IPS DF 19.7 (cell line): ENCODE measurements at regions not wholly inside any gene's neighbourhood (a gene's known extent, or its start where the extent isn't known, plus 50 kb on each side); places are given as distances from the start of the nearest gene placed in this dataset.
"Not testable (repeated sequence)": the region's sequence is repeated elsewhere in the genome, so short reads cannot be mapped to it uniquely, and the experiment has no call there.

Source experiments
- DNase-seq: peaks from one replicate; pipeline ENCODE4 v3.0.0-alpha.2; 2013; ENCODE audit warnings: low read depth, low spot score

DNA sequence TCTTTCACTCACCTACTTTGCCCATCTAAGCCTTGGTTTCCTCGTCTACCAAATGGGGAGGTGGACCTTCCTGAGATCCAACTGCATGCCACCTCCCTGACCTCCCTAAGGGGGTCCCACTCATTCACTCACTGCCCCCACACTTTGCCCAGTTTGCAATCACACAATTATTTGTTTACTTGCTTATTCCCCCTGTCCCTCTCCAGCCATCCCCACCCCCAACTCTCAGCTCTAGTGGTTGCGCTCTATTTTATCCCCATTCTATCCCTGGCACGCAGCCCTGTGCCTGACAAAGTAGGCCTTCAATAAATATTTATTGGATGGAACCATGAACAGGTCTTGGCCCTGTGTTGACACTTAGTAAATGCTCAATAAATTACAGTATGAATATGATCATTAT lies 130.8 kb upstream of the LARP1 start:
- no peak for DNase-seq

DNA sequence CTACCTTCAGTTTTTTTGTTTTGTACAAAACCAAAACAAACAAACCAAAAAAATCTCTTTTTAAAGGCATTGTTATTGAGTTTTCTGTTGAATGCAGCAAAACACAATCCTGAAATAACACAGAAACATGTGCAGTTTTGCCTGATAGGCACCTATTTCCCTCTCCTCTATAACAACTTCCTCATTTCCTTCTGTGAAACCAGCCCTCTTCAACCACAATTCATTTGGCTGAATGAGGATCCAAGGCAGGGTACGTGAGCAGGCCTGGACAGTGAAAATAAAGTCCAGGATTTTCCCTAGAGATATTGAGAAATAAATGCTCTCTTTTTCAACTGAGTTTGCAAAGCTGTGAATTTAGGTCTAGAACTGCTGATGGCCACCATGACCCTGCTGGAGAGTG lies 134.8 kb upstream of the LARP1 start:
- DNase-seq = no peak

DNA sequence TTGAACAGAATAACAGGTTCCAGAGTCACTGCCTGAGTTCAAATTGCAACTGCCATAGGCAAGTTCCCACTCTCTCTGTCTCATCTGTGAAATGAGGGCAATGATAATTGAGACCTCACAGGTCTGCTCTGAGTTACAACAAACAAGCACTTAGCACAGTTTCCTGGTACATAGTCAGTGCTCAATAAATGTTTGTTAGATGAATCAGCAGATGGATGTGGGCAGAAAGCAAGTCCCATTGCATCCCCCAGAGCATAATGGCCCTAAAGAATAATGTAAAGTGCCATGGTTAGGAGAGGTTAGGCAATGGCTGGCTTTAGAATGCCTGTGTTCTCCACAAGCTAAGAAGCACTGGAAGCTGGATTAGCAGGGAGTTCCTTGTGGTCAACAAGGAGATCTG lies 136.5 kb upstream of the LARP1 start:
- no peak for DNase-seq

DNA sequence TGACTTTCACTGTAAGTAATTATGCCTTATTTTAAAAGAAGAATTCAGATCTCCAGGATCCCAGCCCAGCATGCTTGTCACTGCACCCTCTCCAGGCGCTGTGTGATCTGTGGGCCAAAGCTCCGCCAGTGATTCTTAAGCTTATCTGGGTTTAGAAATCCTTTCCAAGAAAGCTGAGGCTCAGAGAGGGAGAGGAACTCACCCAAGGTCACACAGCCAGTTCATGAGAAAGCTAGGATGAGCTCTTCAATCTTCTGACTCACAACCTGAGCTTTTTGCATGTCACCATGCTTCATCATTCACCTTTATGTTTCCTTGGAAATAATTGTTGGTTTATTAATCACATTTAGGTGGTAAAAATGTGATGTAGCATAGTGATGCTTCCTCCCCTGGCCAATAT lies 136.6 kb upstream of the HAND1 start:
- DNase-seq = no peak

DNA sequence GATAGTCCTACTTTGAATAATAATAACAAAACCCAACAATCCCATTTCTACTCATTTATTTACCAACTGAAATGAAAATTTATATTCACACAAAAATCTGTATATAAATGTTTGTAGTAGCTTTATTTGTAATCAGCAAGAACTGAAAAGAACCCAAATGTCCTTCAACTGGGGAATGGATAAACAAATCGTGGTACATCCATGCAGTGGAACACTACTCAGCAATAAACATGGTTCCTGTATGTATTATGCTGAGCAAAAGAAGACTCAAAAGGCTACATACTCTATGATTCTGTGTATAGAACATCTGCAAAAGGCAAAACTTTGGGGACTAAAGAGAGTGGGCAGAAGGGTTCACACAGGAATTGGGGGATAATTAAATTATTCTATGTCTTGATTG lies 136.1 kb upstream of the HAND1 start:
- DNase-seq = no peak

DNA sequence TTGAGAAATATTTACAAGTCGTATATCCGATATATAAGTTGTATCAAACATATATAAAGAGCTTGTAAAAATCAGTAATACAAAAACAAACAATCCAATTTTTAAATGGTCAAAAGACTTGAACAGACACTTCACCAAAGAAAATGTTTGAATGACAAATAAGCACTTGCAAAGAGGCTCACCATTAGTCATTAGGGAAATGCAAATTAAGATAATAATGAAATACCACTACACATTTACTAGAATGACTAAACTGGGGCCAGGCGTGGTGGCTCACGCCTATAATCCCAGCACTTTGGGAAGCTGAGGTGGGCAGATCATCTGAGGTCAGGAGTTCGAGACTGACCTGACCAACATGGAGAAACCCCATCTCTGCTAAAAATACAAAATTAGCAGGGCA lies 134.6 kb upstream of the HAND1 start:
- DNase-seq = no peak

DNA sequence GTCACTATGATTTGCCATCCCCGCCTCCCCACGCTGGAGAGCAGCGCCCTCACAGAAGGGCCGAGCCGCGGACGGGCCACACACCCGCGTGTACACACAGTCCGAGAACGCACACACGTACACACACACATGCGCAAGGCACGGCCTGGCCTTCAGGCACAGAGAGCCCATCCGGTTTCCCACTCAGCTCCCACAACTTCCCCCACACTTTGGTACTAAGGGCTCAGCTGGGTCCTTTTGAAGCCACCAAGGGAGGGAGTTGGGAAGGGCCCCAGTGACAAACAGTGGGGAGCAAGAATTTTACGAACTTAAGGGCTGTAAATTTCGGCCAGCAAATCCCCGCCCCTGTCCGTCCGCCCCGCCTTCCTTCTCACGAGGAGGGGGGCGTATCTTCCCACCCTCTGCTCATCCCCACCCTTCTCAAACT lies 133.3 kb upstream of the HAND1 start:
- DNase-seq = no peak

DNA sequence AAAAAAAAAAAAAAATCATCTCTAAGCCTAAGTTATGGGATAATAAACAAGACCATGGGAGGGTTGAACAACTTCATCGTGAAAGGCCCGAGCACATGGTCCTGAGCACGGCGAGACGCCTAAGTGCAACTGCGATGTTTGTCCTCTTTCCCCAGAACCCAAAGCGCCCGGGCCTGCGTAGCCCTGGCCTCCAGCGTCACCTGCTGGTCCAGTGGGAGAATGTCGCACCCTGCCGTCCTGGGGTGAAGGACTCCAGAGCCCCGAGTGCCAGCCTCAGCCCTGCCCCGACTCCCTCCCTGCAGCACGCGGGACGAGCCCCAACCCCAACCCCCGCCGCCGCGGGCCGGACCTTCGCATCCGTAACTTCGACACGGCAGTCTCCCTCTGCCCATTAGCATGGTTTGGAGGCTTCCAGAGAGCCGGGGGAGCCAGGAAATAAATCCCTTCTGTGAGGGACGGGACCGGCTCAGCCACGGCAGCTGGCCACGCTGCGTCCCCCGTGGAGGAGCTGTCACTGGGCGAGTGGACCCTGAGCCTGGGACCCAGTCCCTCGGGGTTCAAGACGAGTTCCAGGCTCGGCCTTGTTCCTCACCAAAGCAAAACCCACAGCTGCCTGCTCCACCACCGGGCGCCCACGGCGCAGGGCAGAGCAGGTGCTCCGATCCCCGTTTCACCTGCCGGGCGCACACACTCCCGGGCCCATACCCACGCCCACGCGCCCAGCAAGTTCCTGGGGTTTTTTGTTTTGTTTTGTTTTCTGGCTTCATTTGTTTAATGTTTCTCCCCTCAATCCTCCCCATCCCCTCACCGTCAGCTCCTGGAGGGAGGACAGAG lies 132.5 kb upstream of the HAND1 start:
- peak; percentile 54 for DNase-seq

DNA sequence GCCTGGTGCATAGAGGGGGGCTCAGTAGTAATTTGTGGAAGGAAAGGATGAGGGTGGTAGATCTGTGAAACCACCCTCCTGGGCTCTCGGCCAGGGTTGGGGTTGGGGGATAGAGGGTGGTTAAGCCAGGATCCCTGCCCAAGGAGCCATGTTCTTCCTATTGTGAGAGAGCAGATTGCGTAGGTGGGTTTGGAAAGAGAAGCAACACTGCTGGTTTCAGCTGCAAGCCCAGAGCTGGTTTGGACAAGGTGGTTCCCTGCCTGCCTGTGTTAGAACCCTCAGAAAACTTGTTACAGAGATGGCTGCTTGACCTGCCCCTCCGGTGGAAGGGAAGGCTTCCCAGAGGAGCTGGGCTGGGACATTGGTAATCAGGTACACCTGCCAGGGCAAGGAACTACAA lies 131.2 kb upstream of the HAND1 start:
- no peak for DNase-seq

DNA sequence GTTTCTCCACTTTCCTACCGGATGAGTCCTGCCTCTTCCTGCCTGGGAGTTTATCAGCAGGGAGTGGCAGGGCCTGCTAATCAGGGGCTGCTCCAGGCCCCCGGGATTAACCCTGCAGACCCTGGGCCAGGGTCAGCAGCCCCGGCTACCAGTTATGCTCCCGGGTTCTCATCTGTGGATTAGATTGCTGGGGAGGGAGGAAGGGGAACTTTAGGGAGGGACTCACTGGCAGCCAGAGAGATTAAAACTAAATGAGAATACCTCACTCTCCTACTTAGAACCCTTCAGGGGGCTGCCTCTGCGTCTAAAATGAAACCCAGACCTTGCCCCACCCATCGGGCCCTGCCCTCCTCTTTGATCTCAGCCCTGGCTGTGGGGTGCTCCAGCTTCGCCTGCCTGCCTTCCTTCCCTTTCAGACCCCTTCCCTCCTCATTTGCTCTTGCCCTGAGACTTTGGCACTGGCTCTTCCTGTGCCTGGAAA lies 130.5 kb upstream of the HAND1 start:
- DNase-seq = no peak

DNA sequence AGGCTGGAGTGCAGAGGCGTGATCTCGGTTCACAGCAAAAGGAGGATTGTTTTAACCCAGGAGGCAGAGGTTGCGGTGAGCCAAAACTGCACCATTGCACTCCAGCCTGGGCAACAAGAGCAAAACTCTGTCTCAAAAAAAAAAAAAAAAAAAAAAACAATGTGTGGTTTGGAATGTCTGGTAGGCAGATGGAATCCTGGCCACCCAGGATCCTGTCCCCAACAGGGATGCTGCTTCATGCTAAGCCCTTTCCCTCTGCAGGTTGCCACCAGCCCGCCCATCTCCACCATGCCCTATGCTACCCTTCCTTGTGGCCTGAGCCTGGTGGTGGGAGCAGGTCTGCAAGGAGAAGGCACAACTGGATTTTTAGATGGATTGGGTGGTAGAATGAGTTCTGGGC lies 129.7 kb upstream of the HAND1 start:
- no peak for DNase-seq

DNA sequence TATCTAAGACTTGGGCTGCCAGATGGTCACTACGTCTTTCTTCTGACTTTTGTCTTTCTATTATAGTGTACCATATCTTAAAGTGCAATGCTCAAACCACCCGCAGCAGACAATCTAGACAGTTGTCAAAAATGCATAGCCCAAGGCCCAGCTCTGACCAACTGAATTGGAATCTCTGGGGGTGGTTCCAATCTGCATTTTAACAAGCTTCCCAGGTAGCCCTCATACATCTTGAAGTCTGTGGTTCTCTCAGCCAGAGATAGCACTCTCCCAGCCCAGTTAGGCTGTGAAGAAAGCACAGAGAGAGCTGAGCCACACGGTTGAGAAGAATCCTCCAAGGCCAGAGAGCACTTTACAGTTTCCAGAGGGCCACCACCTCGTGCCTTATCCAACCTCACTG lies 128.2 kb upstream of the HAND1 start:
- DNase-seq = no peak

DNA sequence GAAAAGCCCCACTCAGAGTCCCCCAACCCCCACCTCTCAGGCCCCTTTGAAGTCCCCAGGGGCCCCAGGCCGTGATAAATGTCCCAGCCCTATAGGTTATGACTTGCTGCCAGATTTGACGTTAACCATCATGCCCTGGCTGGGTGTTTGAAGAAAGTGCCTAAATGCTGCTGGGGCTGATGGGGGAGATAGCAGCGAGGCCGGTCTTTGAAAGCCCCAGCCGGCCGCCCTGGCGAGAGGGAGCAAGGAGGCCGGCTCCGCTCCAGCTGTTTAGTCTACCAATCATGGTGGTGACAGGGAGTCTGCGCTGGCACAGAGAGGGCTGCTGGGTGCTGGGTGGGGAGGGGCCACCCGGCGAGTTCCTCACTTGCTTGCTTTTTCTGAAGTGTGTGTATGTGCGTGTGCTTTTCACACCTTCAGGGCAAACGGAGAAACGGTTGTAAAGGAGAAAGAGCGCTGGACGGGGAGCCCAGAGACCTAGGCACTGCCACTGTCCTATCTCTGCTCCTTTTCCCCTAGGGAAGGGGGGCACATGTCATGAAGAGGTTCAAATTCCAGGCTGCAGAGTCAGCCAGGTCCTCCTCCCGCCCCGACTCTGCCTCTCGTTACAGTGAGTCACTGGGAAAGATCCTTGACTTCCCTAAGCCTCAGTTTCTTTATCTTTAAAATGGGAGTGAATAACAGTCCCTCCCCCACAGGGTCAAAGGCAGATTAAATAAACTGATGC lies 126.1 kb upstream of the HAND1 start:
- DNase-seq = no peak

DNA sequence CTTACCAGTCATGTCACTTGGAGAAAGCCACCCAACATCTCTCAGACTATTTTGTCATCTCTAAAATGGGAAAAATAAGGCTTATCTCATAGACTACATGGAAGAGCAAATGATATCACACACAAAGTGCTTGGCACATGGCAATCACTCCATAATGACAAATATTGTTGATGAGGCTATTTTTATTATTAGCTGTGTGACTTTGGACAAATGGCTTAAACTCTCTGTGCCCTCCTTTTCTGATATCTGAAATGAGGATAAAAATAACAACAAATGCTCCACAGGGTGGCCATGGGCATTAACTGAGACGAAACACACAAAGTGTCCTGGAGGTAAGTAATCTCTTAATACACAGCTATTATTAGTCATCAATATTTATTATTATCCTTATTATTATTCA lies 125.5 kb upstream of the HAND1 start:
- DNase-seq = no peak

DNA sequence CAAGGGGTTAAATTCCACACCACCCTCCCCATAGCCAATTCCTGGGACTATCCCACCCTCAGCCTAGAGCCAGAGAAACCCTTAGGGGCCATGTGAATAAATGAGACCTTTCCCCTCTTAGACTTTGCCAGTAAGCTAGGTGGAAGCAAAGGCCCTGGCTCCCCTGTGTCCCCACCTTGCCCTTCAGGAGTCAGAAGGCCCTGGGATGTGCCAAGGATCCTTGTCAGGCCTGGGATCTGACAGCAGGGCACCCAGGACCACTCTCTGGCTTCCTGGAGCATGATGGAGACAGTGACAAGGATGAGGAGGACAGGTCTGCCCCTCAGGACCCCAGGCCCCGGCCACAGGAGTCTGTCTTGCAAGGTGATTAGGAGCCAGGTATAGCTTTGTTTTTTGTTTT lies 125.0 kb upstream of the HAND1 start:
- DNase-seq = no peak

DNA sequence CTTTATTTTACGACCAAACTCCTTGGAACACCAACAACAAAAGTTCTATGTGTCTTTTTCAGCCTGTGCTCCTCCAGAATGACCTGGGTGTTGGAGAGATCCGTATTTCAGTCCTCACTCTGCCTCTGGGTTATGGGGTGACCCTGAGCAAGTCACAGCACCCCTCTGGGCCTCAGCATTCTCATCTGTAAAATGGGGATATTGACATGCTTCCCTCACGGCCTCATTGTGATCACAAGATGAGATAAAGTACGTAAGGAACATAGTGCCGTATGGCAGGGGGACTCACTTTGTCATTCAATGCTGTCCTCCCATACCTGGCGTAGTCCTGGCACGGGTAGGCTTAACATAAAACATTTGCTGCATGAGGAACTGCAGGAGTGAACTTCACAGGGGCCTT lies 123.0 kb upstream of the HAND1 start:
- no peak for DNase-seq

DNA sequence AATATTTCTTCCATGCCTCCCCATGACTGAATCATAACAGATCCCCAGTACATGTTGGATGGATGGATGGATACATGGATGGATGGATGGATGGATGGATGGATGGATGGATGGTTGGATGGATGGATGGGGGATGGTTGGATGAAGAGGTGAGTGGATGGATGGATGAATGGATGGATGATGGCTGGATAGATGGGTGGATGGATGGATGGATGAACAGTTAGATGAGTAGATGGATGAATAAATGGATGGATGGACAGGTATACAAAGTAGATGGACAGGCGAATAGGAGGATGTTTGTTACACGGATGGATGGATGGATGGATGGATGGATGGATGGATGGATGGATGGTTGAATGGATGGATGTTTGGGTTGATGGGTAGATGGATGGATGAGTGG lies 120.0 kb upstream of the HAND1 start:
- DNase-seq = no peak

DNA sequence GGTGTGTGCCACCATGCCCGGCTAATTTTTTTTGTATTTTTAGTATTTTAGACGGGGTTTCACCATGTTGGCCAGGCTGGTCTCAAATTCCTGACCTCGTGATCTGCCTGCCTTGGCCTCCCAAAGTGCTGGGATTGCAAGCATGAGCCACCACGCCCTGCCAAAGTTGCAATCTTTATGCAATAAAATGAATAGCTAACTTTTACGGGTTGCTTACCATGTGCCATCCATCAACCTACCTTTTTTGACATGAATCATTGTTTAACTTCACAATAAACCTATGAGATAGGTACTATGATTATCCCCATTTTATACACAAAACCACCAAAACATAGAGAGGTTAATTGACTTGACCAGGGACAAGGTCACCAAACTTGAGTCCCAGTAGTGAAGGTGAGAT lies 118.8 kb upstream of the HAND1 start:
- not testable (repeated sequence) for DNase-seq

DNA sequence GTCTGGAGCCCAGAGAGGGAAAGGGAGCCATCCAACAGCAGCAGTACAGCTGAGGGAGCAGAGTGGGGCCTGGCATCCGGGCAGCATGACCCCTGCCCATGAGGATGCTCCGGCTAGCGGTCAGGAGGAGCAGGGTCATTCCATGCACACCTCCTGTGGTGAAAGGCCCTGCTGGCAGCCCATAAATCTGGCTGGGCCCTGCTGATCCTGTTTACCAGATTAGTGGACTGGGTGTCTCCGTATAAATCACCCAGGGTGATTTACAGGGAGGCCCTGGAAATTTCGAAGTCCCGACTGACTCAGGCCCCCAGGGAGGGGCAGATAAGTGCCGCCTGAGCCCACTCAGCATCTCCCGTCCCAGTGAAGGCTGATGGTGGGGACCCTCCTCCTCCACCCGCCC lies 117.6 kb upstream of the HAND1 start:
- DNase-seq = no peak

DNA sequence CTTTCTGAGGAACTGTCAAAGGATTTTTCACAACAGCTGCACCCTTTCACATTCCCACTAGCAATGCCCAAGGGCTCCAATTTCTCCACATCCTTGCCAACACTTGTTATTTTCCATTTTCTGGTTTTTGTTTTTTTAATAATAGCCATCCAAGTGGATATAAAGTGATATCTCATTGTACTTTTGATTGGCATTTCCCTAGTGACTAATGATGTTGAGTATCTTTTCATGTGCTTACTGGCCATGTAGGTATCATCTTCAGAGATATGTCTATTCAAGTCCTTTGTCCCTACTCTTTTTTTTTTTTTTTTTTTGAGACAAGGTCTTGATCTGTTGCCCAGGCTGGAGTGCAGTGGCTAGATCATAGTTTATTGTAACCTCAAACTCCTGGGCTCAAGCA lies 115.8 kb upstream of the HAND1 start:
- no peak for DNase-seq

DNA sequence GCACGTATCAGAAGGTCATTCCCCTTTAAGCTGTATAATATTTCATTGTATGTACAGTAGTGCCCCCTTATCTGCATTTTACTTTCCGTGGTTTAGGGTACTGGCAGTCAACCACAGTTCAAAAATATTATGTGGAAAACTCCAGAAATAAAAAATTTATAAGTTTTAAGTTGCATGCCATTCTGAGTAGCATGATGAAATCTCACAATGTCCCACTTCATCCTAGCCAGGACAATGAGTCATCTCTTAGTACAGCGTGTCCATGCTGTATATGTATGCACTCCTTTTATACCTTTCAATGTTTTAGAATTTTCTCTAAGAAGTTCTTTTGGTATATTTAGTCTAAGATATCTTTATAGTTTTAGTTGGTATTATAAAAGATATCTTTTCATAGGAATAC lies 115.0 kb upstream of the HAND1 start:
- DNase-seq = no peak

DNA sequence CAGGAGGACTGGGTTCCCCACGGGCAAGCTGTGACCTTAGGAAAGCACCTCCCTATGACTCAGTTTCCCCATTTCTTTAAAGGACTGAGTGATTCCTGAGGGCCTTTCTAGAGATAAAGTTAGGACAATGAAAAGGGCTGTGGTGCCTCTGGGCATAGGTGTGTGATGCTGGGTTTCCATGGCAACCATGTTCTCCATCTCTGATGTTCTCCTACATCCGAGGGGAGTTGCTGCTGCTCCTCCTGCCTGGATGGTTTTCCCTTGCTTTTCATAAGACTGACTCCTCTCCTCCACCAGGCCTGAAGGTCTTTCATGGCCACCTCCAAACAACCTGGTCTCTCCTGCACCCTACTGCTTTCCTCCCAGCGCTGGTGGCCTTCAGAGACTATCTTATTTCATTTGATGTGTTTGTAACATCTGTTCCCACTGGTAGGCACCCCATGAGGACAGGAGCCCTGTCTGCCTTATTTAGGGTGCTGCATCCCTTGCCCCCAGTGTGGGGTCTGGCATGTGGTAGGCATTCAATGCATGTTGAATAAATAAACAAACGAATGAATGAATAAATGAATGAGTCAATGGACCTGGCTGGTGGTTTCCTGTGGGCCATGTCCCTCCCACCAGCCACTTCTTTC lies 112.2 kb upstream of the HAND1 start:
- no peak for DNase-seq

DNA sequence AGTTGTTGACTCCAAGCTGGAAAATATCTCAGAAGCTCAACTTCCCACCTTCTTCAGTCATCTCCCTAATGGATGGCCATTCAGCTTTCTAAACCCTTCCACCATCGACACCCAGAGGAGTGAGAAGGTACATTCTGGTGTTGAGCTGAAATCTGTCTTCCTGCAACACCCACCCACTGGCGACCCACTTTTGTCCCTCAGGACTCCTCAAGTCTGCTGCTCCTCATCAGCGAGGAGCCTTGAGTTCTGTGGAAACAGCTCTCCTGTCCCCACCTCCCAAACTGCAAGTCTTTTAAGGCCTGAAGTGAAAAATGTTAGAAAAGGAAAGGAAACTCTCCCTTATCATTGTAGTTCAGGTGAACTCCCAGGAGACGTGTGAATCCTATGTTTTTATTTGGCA lies 111.5 kb upstream of the HAND1 start:
- no peak for DNase-seq
